PC-3 (cell line): ENCODE measurements at regions not wholly inside any gene's neighbourhood (a gene's known extent, or its start where the extent isn't known, plus 50 kb on each side); places are given as distances from the start of the nearest gene placed in this dataset.

Source experiments
- ATAC-seq: fragments of 200-7000 bp; cut with Tn5 transposase; 2 replicates; pipeline ENCODE4 v1.9.1; 2020; ENCODE audit warnings: mild to moderate bottlenecking, moderate library complexity
- BruUV-seq: library from RNA; stranded (reverse); fragments of 400-500 nt; replicated peaks from 2 replicates; lab custom pipeline; 2021; lab: Mats Ljungman, UMichigan
- CTCF ChIA-PET: fragments of 300-600 bp; sonication (Branson Sonifier 250); formaldehyde crosslinking; loops from one replicate; lab custom pipeline; 2022; ENCODE audit warnings: antibody characterized with exemption; lab: Charles Lee
- POLR2A ChIA-PET: fragments of 300-600 bp; sonication (Branson Sonifier 250); formaldehyde crosslinking; loops from one replicate; lab custom pipeline; 2022; ENCODE audit warnings: antibody characterized with exemption; ENCODE audit not compliant: unreplicated experiment; lab: Charles Lee
- DNase-seq: peaks from one replicate; pipeline ENCODE4 v3.0.0-alpha.2; 2015
- H2AFZ ChIP-seq: fragments of 300-600 bp; sonication (generic); 2 replicates; pipeline ENCODE4 v1.6.0; 2016; ENCODE audit warnings: antibody characterized with exemption, low read length
- H3F3A ChIP-seq: fragments of 300-600 bp; sonication (generic); one replicate; pipeline ENCODE4 v1.6.0; 2017; ENCODE audit warnings: antibody characterized with exemption, low read length, control low read depth, mild to moderate bottlenecking; ENCODE audit not compliant: unreplicated experiment
- H3K27ac ChIP-seq: fragments of 300-600 bp; sonication (generic); 2 replicates; pipeline ENCODE4 v1.5.1; 2016; ENCODE audit warnings: mild to moderate bottlenecking, low read length
- H3K27me3 ChIP-seq: fragments of 300-600 bp; sonication (generic); 2 replicates; pipeline ENCODE4 v1.6.1; 2016; ENCODE audit warnings: low read length, mixed read lengths
- H3K36me3 ChIP-seq: fragments of 300-600 bp; sonication (generic); 2 replicates; pipeline ENCODE4 v1.6.1; 2016; ENCODE audit warnings: low read depth, mixed run types, low read length, mixed read lengths
- H3K4me1 ChIP-seq: fragments of 300-600 bp; sonication (generic); 2 replicates; pipeline ENCODE4 v1.5.1; 2016; ENCODE audit warnings: low read length; ENCODE audit not compliant: insufficient read depth
- H3K4me2 ChIP-seq: fragments of 300-600 bp; sonication (generic); 2 replicates; pipeline ENCODE4 v1.6.0; 2016; ENCODE audit warnings: low read length
- H3K4me3 ChIP-seq: fragments of 300-600 bp; sonication (generic); 2 replicates; pipeline ENCODE4 v1.5.1; 2016; ENCODE audit warnings: mild to moderate bottlenecking, low read length, mixed read lengths
- H3K79me2 ChIP-seq: fragments of 300-600 bp; sonication (generic); 2 replicates; pipeline ENCODE4 v1.6.1; 2017; ENCODE audit warnings: low read length, mixed read lengths
- H3K9ac ChIP-seq: fragments of 300-600 bp; sonication (generic); 2 replicates; pipeline ENCODE4 v1.6.0; 2016; ENCODE audit warnings: mild to moderate bottlenecking, low read length
- H3K9me2 ChIP-seq: fragments of 300-600 bp; sonication (generic); replicated peaks from 2 replicates; pipeline ENCODE4 v1.6.1; 2016; ENCODE audit warnings: mixed run types, low read length, mixed read lengths
- H3K9me3 ChIP-seq: fragments of 300-600 bp; sonication (generic); 2 replicates; pipeline ENCODE4 v1.6.1; 2016; ENCODE audit warnings: low read length, mixed read lengths
- H4K20me1 ChIP-seq: fragments of 300-600 bp; sonication (generic); 2 replicates; pipeline ENCODE4 v1.6.1; 2016; ENCODE audit warnings: low read length, mixed read lengths
- CTCF ChIP-seq: fragments of 300-600 bp; sonication (generic); conservative IDR thresholded peaks from 2 replicates; pipeline ENCODE4 v1.5.1; 2017; ENCODE audit warnings: antibody characterized with exemption, low read depth, mild to moderate bottlenecking, low read length
- EZH2 ChIP-seq: fragments of 300-600 bp; sonication (generic); IDR thresholded peaks from one replicate; pipeline ENCODE4 v1.6.1; 2017; ENCODE audit warnings: antibody characterized with exemption, mild to moderate bottlenecking, low read length; ENCODE audit not compliant: unreplicated experiment
- EZH2phosphoT487 ChIP-seq: fragments of 300-600 bp; sonication (generic); IDR thresholded peaks from 2 replicates; pipeline ENCODE4 v1.6.1; 2018; ENCODE audit warnings: mild to moderate bottlenecking, antibody characterized with exemption, low read length, borderline replicate concordance
- intact Hi-C: fragments of 100-400 bp; cut with micrococcal nuclease; formaldehyde crosslinking; loops from 2 replicates; pipeline ENCODE4 v1.9.0; 2023

- BruUV-seq, result no TSS peak
- TF ChIP-seq EZH2phosphoT487 (no peak), EZH2 (no peak), CTCF (no peak)
- Histone ChIP-seq H3K27ac (no peak overlapping the region), H4K20me1 (no peaks in the 10 kb centered on the region), H3K9ac (no peak overlapping the region), H3K79me2 (no peaks in the 10 kb centered on the region), H2AFZ (no peak overlapping the region), H3K36me3 (no peaks in the 10 kb centered on the region), H3K27me3 (no peaks in the 10 kb centered on the region), H3K4me3 (no peak overlapping the region), H3K9me2 (no peaks in the 10 kb centered on the region), H3K9me3 (peaks cover 12% of the 10 kb centered on the region; the same call in 1 of the 2 replicates), H3K4me2 (no peak overlapping the region), H3F3A (no peaks in the 10 kb centered on the region), H3K4me1 (no peaks in the 10 kb centered on the region)
- intact Hi-C loops, result no loop called here
- ChIA-PET POLR2A (no interaction called here), CTCF (no interaction called here)
- ATAC-seq, result no peak
- DNase-seq, result no peak
Measured at GRCh38 chr1:4431491-4431890, 222.9 kb upstream of the AJAP1 start.

GRCh38 chr1:4433075-4433474, 221.3 kb upstream of the AJAP1 start:
- Histone ChIP-seq H4K20me1 (no peaks in the 10 kb centered on the region), H3K4me2 (no peak overlapping the region), H3K27ac (no peak overlapping the region), H2AFZ (no peak overlapping the region), H3K36me3 (no peaks in the 10 kb centered on the region), H3F3A (no peaks in the 10 kb centered on the region), H3K4me1 (no peaks in the 10 kb centered on the region), H3K27me3 (no peaks in the 10 kb centered on the region), H3K79me2 (no peaks in the 10 kb centered on the region), H3K9ac (no peak overlapping the region), H3K9me2 (no peaks in the 10 kb centered on the region), H3K4me3 (no peak overlapping the region), H3K9me3 (peaks cover 13% of the 10 kb centered on the region; the same call in 1 of the 2 replicates)
- TF ChIP-seq CTCF (no peak), EZH2 (no peak), EZH2phosphoT487 (no peak)
- DNase-seq (no peak), ATAC-seq (no peak)
- CTCF ChIA-PET, result no interaction called here
- BruUV-seq, result no TSS peak
- intact Hi-C loops, result no loop called here
- POLR2A ChIA-PET, result no interaction called here

- Histone ChIP-seq H3F3A (no peaks in the 10 kb centered on the region), H3K4me3 (no peak overlapping the region), H3K27me3 (peaks cover 92% of the 10 kb centered on the region), H4K20me1 (no peaks in the 10 kb centered on the region), H3K27ac (no peak overlapping the region), H3K9me3 (no peaks in the 10 kb centered on the region; the same call in 1 of the 2 replicates), H3K36me3 (no peaks in the 10 kb centered on the region), H3K9me2 (no peaks in the 10 kb centered on the region), H3K4me1 (no peaks in the 10 kb centered on the region), H3K79me2 (no peaks in the 10 kb centered on the region), H3K9ac (no peak overlapping the region), H3K4me2 (no peak overlapping the region), H2AFZ (no peak overlapping the region)
- CTCF ChIA-PET, result no interaction called here
- no peak for ATAC-seq
- TF ChIP-seq EZH2phosphoT487, result no peak
- no peak for TF ChIP-seq CTCF
- no peak for TF ChIP-seq EZH2
- BruUV-seq, result no TSS peak
- intact Hi-C loops, result no loop called here
- POLR2A ChIA-PET, result no interaction called here
- no peak for DNase-seq
Measured at GRCh38 chr1:4444086-4444485, 210.3 kb upstream of the AJAP1 start.
